Thyroid gland (tissue), 4 donors: ENCODE measurements at regions not wholly inside any gene's neighbourhood (a gene's known extent, or its start where the extent isn't known, plus 50 kb on each side); places are given as distances from the start of the nearest gene placed in this dataset.

Source experiments
- POLR2A ChIP-seq, 2 donors: fragments of 450-650 bp; IDR thresholded peaks; one replicate each; pipeline ENCODE4 v1.6.1; 2017; ENCODE audit warnings: antibody characterized with exemption in 2 of 2, mild to moderate bottlenecking in 2 of 2, moderate library complexity in 1 of 2
- TF ChIP-seq, protein P1 (sequence below), 6 experiments: fragments of 200-600 bp in 3 of 6; fragments of 450-650 bp in 3 of 6; sonication (generic) in 3 of 6; IDR thresholded peaks; one replicate each; pipeline ENCODE4 v1.5.1; 2016 to 2019; ENCODE audit warnings: antibody characterized with exemption in 6 of 6, mild to moderate bottlenecking in 2 of 6, inconsistent platforms in 1 of 6, moderate library complexity in 1 of 6

DNA sequence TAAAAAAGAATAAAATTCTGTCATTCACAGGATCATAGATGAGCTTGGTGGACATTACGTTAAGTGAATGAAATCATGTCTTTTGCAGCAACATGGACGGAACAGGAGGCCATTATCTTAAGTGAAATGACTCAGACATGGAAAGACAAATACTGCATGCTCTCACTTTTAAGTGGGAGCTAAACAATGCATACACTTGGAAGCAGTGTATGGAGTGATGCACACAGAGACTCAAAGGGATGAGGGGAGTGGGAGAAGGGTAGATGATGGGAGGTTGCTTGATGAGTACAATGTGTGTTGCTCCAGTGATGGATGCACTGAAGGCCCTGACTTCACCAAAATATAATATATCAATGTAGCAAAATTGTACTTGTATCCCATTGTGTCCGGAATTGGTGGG is 293.4 kb downstream of the CD109 start:
- TF ChIP-seq, protein P1, sequence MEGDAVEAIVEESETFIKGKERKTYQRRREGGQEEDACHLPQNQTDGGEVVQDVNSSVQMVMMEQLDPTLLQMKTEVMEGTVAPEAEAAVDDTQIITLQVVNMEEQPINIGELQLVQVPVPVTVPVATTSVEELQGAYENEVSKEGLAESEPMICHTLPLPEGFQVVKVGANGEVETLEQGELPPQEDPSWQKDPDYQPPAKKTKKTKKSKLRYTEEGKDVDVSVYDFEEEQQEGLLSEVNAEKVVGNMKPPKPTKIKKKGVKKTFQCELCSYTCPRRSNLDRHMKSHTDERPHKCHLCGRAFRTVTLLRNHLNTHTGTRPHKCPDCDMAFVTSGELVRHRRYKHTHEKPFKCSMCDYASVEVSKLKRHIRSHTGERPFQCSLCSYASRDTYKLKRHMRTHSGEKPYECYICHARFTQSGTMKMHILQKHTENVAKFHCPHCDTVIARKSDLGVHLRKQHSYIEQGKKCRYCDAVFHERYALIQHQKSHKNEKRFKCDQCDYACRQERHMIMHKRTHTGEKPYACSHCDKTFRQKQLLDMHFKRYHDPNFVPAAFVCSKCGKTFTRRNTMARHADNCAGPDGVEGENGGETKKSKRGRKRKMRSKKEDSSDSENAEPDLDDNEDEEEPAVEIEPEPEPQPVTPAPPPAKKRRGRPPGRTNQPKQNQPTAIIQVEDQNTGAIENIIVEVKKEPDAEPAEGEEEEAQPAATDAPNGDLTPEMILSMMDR (IDR thresholded peaks at IDR 0.05): no peak
- TF ChIP-seq POLR2A (IDR thresholded peaks at IDR 0.05): no peak
